HG03442 (cell line): ENCODE measurements at regions not wholly inside any gene's neighbourhood (a gene's known extent, or its start where the extent isn't known, plus 50 kb on each side); places are given as distances from the start of the nearest gene placed in this dataset.
"Not testable (repeated sequence)": the region's sequence is repeated elsewhere in the genome, so short reads cannot be mapped to it uniquely, and the experiment has no call there.

ENCODE experiments used
- ATAC-seq: cut with Tn5 transposase; IDR thresholded peaks from one replicate; pipeline ENCODE4 v1.9.1; 2021; ENCODE audit warnings: mild to moderate bottlenecking, moderate library complexity; ENCODE audit not compliant: unreplicated experiment

DNA sequence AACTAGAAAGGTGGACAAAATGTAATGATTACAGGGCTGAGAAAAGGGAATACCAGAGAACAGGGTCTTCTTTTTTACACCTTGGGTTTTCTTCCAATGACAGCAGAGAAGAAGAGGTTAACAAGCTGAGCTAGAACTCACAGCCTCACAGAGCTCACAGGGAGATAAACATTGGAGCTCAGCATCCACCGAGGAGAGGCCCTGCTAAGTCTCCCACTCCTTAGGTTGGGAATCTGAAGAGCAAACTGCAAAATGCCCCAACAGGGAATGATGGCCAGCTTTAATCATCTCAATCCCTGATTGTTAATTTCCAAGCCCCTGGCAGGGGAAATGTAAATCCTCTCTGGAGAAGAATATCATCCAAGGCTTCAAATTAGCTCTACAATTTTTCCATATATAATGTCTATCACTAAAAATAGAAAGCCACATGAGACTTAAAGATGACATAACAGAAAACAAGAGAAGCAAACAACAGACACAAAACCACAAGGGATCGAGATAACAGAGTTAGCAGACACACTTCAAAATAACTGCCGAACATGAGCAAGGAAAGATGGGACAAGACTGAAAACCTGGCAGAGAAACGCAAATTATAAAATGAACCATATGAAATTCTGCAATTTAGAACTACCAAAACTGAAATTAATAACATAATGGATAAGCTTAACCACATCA is 66.1 kb upstream of the ZSCAN2 start:
- ATAC-seq: not testable (repeated sequence)

DNA sequence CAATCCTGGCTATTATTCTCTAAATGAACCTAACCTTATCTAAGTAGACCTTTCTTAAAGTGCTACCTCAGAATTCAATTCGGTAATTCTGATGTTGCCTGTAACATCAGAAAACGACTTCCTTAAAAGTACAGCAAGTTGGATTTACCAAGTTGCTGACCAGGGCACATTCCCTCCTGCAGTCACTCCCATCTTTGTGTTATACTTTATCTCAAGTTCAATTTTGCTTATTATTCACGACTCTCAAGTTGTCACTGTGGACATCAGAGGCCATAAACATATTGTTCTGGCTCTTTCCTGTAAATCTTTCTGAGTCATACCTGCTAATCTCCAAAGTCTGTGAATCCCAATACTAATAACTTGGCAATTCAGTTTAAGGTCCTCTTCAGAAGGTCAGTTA is 64.6 kb upstream of the ZSCAN2 start:
- ATAC-seq: not testable (repeated sequence)

DNA sequence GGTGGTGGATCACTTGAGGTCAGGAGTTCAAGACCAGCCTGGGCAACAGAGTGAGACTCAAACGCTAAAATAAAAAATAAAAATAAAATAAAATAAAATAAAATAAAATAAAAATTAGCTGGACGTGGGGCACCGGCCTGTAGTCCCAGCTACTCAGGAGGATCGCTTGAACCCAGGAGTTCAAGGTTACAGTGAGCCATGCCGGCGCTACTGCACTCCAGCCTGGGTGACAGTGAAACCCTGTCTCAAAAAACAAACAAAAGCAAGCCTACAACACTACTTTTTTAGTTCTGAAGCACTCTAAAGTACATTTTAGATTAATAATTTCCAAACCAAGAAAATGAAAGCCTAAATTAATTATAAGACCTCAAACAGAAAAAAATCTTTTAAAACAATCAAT is 56.2 kb upstream of the ZSCAN2 start:
- not testable (repeated sequence) for ATAC-seq

DNA sequence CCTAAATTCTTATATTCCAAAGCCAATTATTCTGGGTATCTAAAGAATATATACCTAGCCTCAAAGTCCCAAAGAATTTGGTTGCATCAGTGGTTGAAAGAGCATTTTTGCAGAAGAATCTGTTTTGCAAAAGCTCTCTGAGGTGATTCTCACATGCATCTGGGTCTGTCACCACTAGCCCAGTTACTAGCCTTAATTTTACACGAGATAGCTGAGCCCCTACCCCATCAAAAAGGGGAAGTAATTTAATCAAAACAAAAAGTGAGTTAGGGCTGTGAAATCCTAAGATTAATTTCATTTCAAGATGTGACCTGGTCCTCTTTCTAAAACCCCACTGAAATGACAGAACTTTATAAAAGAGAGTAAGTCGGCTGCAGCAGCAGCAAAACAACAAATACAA is 53.7 kb upstream of the ZSCAN2 start:
- ATAC-seq: not testable (repeated sequence)

DNA sequence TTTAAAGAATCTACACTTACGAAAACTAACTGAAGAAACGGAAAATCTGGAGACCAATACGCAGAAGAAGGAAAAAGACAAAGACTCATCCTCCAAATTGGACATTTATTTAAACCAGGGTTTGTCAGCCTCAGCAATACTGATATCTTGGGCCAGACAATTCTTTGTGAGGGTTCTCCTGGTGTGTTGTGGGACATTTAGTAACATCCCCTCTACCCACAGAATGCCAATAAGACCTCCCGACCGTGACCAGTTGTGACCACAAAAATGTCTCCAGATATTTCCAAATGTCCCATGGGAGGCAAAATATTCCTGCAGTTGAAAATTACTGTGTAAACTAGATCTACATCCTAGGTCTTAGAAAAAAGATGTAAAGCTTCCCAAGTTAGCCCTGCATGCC is 50.3 kb upstream of the ZSCAN2 start:
- ATAC-seq: not testable (repeated sequence)
